GM19238 (cell line): ENCODE measurements at regions not wholly inside any gene's neighbourhood (a gene's known extent, or its start where the extent isn't known, plus 50 kb on each side); places are given as distances from the start of the nearest gene placed in this dataset.
"Not testable (repeated sequence)": the region's sequence is repeated elsewhere in the genome, so short reads cannot be mapped to it uniquely, and the experiment has no call there.

Experiments used
- DNase-seq: peaks from one replicate; pipeline ENCODE4 v3.0.0; 2011; ENCODE audit warnings: low spot score; ENCODE audit not compliant: insufficient read length

- DNase-seq: not testable (repeated sequence)
Measured at GRCh38 chr20:40889266-40889665, 139.4 kb upstream of the TOP1 start.

DNA sequence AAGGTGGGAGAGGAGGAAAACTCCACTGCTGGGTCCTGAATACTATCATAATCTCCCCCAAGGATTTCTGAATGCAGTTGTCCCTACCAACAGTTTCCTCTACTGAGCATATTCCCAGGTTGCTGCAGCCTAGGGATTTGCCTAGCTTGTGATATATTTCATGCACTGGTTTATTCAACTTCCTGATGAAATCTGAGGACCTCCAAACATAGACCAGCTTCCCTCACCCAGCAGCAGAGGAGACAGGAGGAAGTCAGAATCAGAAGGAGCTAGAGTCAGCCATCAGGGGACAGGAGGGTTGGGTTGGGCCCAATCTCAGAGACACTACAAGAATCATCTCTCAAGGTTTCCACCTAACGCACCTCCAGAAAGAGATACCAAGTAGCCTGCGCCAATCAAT is 138.4 kb upstream of the TOP1 start:
- DNase-seq: no peak

DNA sequence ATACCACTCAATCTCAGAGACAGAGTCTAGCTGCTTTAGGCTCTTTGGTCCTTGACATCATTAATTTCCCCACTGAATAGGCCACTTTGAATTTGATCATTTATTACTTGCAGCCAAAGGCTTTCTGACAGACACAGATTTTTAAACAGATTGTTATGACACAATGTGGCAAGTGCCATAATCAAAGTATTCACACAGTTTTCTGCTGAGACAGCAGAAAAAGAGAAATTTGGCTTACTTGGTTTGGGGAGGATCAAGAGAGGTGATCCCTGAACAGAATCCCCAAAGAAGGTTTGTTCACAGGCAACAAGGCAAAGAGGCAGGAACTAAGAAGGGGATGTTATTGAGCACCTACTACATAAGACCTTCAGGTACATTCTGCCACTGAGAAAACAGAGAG is 138.0 kb upstream of the TOP1 start:
- no peak for DNase-seq

GRCh38 chr20:40891351-40891750 is 137.3 kb upstream of the TOP1 start:
- no peak for DNase-seq

GRCh38 chr20:40892642-40893041 is 136.0 kb upstream of the TOP1 start:
- DNase-seq: no peak

DNA sequence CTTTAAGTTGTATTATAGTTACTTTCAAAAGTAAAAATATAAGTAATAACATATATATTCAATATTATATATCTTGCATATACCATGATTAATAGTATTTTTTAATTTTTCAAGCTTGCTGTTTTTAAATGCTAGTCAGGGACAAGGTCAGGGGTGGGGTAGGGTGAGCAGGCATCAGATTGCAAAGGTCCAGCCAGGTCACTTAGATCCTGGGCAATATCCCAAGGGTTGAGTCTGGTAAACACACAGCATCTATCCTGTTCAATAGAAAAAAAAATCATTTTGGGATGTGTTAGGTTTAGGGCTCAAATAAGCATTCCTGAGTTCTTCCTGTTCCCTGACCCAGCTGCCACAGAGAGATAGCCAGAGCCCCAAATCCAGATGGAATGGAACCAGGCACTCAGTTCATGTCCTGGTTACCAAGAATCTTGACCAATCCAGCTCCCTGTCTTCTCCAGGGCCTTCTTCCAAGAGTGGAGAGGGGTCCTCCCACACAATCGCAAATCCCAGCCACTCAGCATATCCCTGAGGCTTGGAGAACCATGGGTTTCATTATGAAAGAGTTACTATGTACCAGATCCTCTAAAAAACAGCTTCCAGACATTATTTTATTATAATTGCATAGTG is 134.9 kb upstream of the TOP1 start:
- no peak for DNase-seq

- DNase-seq: no peak
Measured at GRCh38 chr20:40894237-40894630, 134.4 kb upstream of the TOP1 start.

- DNase-seq: no peak
Measured at GRCh38 chr20:40895182-40895581, 133.4 kb upstream of the TOP1 start.

- DNase-seq: no peak
Measured at GRCh38 chr20:40896814-40897700, 131.6 kb upstream of the TOP1 start.

- no peak for DNase-seq
Measured at GRCh38 chr20:40899344-40899743, 129.3 kb upstream of the TOP1 start.

GRCh38 chr20:40900666-40901215 is 127.9 kb upstream of the TOP1 start:
- DNase-seq: no peak

- no peak for DNase-seq
Measured at GRCh38 chr20:40902661-40903060, 126.0 kb upstream of the TOP1 start.

DNA sequence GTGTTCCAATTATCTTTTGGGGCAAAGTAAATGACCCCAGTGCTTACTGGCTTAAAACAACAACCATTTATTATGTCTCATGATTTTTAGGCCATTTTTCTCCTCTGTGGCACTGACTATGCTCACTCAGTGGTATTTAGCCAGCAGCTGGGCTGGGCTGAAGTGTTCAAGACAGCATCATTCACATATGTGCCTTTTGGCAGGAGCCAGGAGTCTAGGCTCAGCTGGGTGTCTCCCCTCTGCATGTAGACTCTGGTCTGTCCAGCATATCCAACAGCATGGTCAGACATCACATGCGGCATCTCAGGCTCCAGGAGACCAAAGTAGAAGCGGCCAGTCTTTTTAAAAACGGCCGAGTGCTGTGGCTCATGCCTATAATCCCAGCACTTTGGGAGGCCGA is 120.3 kb upstream of the TOP1 start:
- no peak for DNase-seq

GRCh38 chr20:40909489-40909888 is 119.1 kb upstream of the TOP1 start:
- DNase-seq: not testable (repeated sequence)

DNA sequence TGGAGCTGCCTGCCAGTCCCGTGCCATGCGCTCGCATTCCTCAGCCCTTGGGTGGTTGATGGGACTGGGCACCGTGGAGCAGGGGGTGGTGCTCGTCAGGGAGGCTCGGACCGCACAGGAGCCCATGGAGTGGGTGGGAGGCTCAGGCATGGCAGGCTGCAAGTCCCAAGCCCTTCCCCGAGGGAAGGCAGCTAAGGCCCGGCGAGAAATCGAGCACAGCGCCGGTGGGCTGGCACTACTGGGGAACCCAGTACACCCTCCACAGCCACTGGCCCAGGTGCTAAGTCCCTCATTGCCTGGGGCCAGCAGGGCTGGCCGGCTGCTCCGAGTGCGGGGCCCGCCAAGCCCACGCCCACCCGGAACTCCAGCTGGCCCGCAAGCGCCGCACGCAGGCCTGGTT is 118.2 kb upstream of the TOP1 start:
- DNase-seq: not testable (repeated sequence)

DNA sequence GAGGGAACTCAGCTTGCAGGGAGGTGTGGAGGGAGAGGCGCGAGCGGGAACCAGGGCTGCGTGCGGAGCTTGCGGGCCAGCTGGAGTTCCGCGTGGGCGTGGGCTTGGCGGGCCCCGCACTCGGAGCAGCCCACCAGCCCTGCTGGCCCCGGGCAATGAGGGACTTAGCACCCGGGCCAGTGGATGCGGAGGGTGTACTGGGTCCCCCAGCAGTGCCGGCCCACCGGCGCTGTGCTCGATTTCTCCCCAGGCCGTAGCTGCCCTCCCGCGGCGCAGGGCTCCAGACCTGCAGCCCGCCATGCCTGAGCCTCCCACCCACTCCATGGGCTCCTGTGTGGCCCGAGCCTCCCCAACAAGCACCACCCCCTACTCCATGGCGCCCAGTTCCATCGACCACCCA is 117.5 kb upstream of the TOP1 start:
- DNase-seq: not testable (repeated sequence)

GRCh38 chr20:40913224-40914185 is 115.1 kb upstream of the TOP1 start:
- DNase-seq: no peak

DNA sequence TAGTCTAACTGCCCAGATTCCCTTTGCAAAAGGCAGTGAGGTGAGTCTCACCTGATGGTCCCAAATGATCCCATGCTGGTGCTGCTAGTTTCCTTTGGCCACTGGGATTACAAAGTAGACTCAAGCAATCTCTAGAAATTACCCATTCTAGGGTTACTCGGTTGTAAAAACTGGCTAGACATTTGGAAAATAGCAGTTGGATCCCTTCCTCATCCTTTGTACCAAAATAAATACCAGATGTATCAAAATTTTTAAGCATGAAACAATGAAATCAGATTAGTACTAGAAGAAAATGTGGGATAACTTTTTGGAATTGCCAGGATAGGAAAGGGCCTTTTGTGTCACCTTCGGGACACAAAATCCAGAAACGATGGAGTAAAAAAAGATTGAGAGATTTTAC is 112.9 kb upstream of the TOP1 start:
- DNase-seq: no peak

- no peak for DNase-seq
Measured at GRCh38 chr20:40916276-40916675, 112.3 kb upstream of the TOP1 start.

- DNase-seq: no peak
Measured at GRCh38 chr20:40920291-40920690, 108.3 kb upstream of the TOP1 start.

- no peak for DNase-seq
Measured at GRCh38 chr20:40922865-40923264, 105.8 kb upstream of the TOP1 start.
